ENCODE measurements at regions not wholly inside any gene's neighbourhood (a gene's known extent, or its start where the extent isn't known, plus 50 kb on each side); places are given as distances from the start of the nearest gene placed in this dataset.

GRCh38 chr5:12647613-12648012, 743.4 kb upstream of the CTNND2 start:
- CTCF ChIA-PET (ENCODE audit: unreplicated experiment): no interaction called here
- BruUV-seq (replicated peaks): no TSS peak

GRCh38 chr5:12645582-12645981, 741.3 kb upstream of the CTNND2 start:
- H2AFZ ChIP-seq (ENCODE audit: low read length): no peak overlapping the region
- no peaks in the 10 kb centered on the region for H3K9me2 ChIP-seq (ENCODE audit: insufficient read depth, low read length)
- ChIA-PET POLR2A (no interaction called here), CTCF (ENCODE audit: unreplicated experiment) (no interaction called here)
- no peaks in the 10 kb centered on the region for H3K9me3 ChIP-seq (ENCODE audit: low read length)
- intact Hi-C loops (cut with micrococcal nuclease; ENCODE audit: unreplicated experiment): no loop called here
- no peak overlapping the region for H3K4me3 ChIP-seq (ENCODE audit: low read depth, low read length, poor library complexity, severe bottlenecking)
- TF ChIP-seq CTCF (conservative IDR thresholded peaks at IDR 0.05; ENCODE audit: low read length) (no peak), EZH2phosphoT487 (IDR thresholded peaks at IDR 0.05; ENCODE audit: borderline replicate concordance, low read depth, low read length) (no peak)
- no peak overlapping the region for H3K27ac ChIP-seq (ENCODE audit: low read depth, low read length, poor library complexity, severe bottlenecking)
- no TSS peak for BruUV-seq (replicated peaks)
- H3K36me3 ChIP-seq (ENCODE audit: insufficient read depth, low read length): no peaks in the 10 kb centered on the region
- H4K20me1 ChIP-seq (ENCODE audit: insufficient read depth, low read length): no peaks in the 10 kb centered on the region
- no peaks in the 10 kb centered on the region for H3K79me2 ChIP-seq (ENCODE audit: insufficient read depth, low read depth, low read length)
- DNase-seq (ENCODE audit: low spot score): no peak
- H3K4me1 ChIP-seq (ENCODE audit: insufficient read depth, low read length, poor library complexity, severe bottlenecking): no peaks in the 10 kb centered on the region
- H3K4me2 ChIP-seq (ENCODE audit: low read length): no peak overlapping the region

More at GRCh38 chr5:12647613-12648012, 743.4 kb upstream of the CTNND2 start:
- H3K4me2 ChIP-seq (ENCODE audit: low read length): no peak overlapping the region
- H3K36me3 ChIP-seq (ENCODE audit: insufficient read depth, low read length): no peaks in the 10 kb centered on the region
- POLR2A ChIA-PET: no interaction called here
- no peaks in the 10 kb centered on the region for H3K4me1 ChIP-seq (ENCODE audit: insufficient read depth, low read length, poor library complexity, severe bottlenecking)
- no peak for DNase-seq (ENCODE audit: low spot score)
- H2AFZ ChIP-seq (ENCODE audit: low read length): no peak overlapping the region
- H3K9me2 ChIP-seq (ENCODE audit: insufficient read depth, low read length): no peaks in the 10 kb centered on the region
- H3K27ac ChIP-seq (ENCODE audit: low read depth, low read length, poor library complexity, severe bottlenecking): no peak overlapping the region
- H3K9me3 ChIP-seq (ENCODE audit: low read length): no peaks in the 10 kb centered on the region
- no peaks in the 10 kb centered on the region for H3K79me2 ChIP-seq (ENCODE audit: insufficient read depth, low read depth, low read length)
- H3K4me3 ChIP-seq (ENCODE audit: low read depth, low read length, poor library complexity, severe bottlenecking): no peak overlapping the region
- no peaks in the 10 kb centered on the region for H4K20me1 ChIP-seq (ENCODE audit: insufficient read depth, low read length)
- intact Hi-C loops (cut with micrococcal nuclease; ENCODE audit: unreplicated experiment): no loop called here
- TF ChIP-seq EZH2phosphoT487 (IDR thresholded peaks at IDR 0.05; ENCODE audit: borderline replicate concordance, low read depth, low read length) (no peak), CTCF (conservative IDR thresholded peaks at IDR 0.05; ENCODE audit: low read length) (no peak)

GRCh38 chr5:12636209-12636608, 732.0 kb upstream of the CTNND2 start:
- Histone ChIP-seq H3K9me3 (ENCODE audit: low read length) (no peaks in the 10 kb centered on the region), H3K36me3 (ENCODE audit: insufficient read depth, low read length) (no peaks in the 10 kb centered on the region), H3K27ac (ENCODE audit: low read depth, low read length, poor library complexity, severe bottlenecking) (no peak overlapping the region), H3K79me2 (ENCODE audit: insufficient read depth, low read depth, low read length) (no peaks in the 10 kb centered on the region), H3K4me2 (ENCODE audit: low read length) (no peak overlapping the region), H3K4me3 (ENCODE audit: low read depth, low read length, poor library complexity, severe bottlenecking) (no peak overlapping the region), H3K4me1 (ENCODE audit: insufficient read depth, low read length, poor library complexity, severe bottlenecking) (no peaks in the 10 kb centered on the region), H4K20me1 (ENCODE audit: insufficient read depth, low read length) (no peaks in the 10 kb centered on the region), H3K9me2 (ENCODE audit: insufficient read depth, low read length) (no peaks in the 10 kb centered on the region), H2AFZ (ENCODE audit: low read length) (no peak overlapping the region)
- no TSS peak for BruUV-seq (replicated peaks)
- ChIA-PET CTCF (ENCODE audit: unreplicated experiment) (no interaction called here), POLR2A (no interaction called here)
- no peak for DNase-seq (ENCODE audit: low spot score)
- intact Hi-C loops (cut with micrococcal nuclease; ENCODE audit: unreplicated experiment): no loop called here
- no peak for TF ChIP-seq EZH2phosphoT487 (IDR thresholded peaks at IDR 0.05; ENCODE audit: borderline replicate concordance, low read depth, low read length)
- no peak for TF ChIP-seq CTCF (conservative IDR thresholded peaks at IDR 0.05; ENCODE audit: low read length)
